A549 (cell line): ENCODE measurements at regions not wholly inside any gene's neighbourhood (a gene's known extent, or its start where the extent isn't known, plus 50 kb on each side); places are given as distances from the start of the nearest gene placed in this dataset.
A peak's percentile ranks its signal among the peaks of the same experiment; 100 is the strongest.

Source experiments
- ATAC-seq, 2 experiments: fragments of 200-7000 bp in 1 of 2; fragments of >200 bp in 1 of 2; cut with Nextera tagmentation in 1 of 2; cut with Tn5 transposase in 1 of 2; 3 replicates each; pipeline versions ENCODE4 v1.8.0 to v1.9.1; 2018 to 2020; ENCODE audit warnings: mild to moderate bottlenecking in 1 of 2, moderate library complexity in 1 of 2
- CTCF ChIA-PET: fragments of 300-600 bp; sonication (Branson Sonifier 250); formaldehyde crosslinking; extraction: SDS; loops from one replicate; lab custom pipeline; 2021; ENCODE audit warnings: antibody characterized with exemption, inconsistent platforms; lab: Yijun Ruan, JAX
- POLR2A ChIA-PET: fragments of 350-600 bp; formaldehyde crosslinking; extraction: SDS; loops from one replicate; lab custom pipeline; 2021; ENCODE audit warnings: antibody characterized with exemption, inconsistent platforms; lab: Yijun Ruan, JAX
- DNase-seq, 2 experiments: peaks; one replicate each; pipeline versions ENCODE4 v3.0.0 to v3.0.0-alpha.2; 2011 to 2016; ENCODE audit warnings: low read depth in 1 of 2, low spot score in 1 of 2
- FAIRE-seq: peaks from 2 replicates; lab custom pipeline; 2011; peaks lifted over from hg19 to GRCh38; lab: Jason Lieb, UNC
- H3K27ac ChIP-seq, 2 experiments: fragments of >200 bp; sonication (Bioruptor Twin); formaldehyde crosslinking; 3 replicates each; pipeline ENCODE4 v1.5.1; 2016 to 2017
- H3K4me1 ChIP-seq: fragments of >200 bp; sonication (Bioruptor Twin); formaldehyde crosslinking; 3 replicates; pipeline ENCODE4 v1.6.1; 2016
- H3K4me2 ChIP-seq: fragments of >200 bp; sonication (Bioruptor Twin); formaldehyde crosslinking; 3 replicates; pipeline ENCODE4 v1.6.1; 2016
- H3K4me3 ChIP-seq: fragments of >200 bp; sonication (Bioruptor Twin); formaldehyde crosslinking; 3 replicates; pipeline ENCODE4 v1.5.1; 2016
- H3K9me3 ChIP-seq: fragments of >200 bp; sonication (Bioruptor Twin); formaldehyde crosslinking; 3 replicates; pipeline ENCODE4 v1.6.1; 2016
- CEBPB ChIP-seq, 2 experiments: fragments of >200 bp in 1 of 2; sonication (Bioruptor Twin) in 1 of 2; formaldehyde crosslinking in 1 of 2; IDR thresholded peaks; 2 replicates each; pipeline ENCODE4 v1.6.1; 2012 to 2016
- CHD4 ChIP-seq: fragments of 200-600 bp; sonication (generic); IDR thresholded peaks from 2 replicates; pipeline ENCODE4 v1.6.1; 2016; ENCODE audit warnings: antibody characterized with exemption, mild to moderate bottlenecking, borderline replicate concordance
- FOSL2 ChIP-seq, 2 experiments: fragments of 450-650 bp in 1 of 2; fragments of >200 bp in 1 of 2; sonication (Bioruptor Twin) in 1 of 2; formaldehyde crosslinking; IDR thresholded peaks; 2 replicates each; pipeline versions ENCODE4 v1.5.0 to v1.6.1; 2016 to 2020; ENCODE audit warnings: mild to moderate bottlenecking in 1 of 2, moderate library complexity in 1 of 2
- HDAC2 ChIP-seq: fragments of 200-600 bp; sonication (generic); IDR thresholded peaks from 2 replicates; pipeline ENCODE4 v1.6.1; 2016
- HEYL ChIP-seq: fragments of 250-450 bp; sonication (Bioruptor Pico); IDR thresholded peaks from 2 replicates; pipeline ENCODE4 v1.8.0; 2021; ENCODE audit warnings: mild to moderate bottlenecking, moderate library complexity
- HOXA7 ChIP-seq: fragments of 250-450 bp; sonication (Bioruptor Pico); IDR thresholded peaks from 2 replicates; pipeline ENCODE4 v1.5.0; 2020; ENCODE audit warnings: mild to moderate bottlenecking, moderate library complexity
- JUNB ChIP-seq: fragments of >200 bp; sonication (Bioruptor Twin); formaldehyde crosslinking; IDR thresholded peaks from 2 replicates; pipeline ENCODE4 v1.6.1; 2016
- MYC ChIP-seq: IDR thresholded peaks from 2 replicates; pipeline ENCODE4 v1.6.1; 2012; ENCODE audit warnings: mild to moderate bottlenecking, inconsistent platforms, low read length, improper control_type of control experiment, borderline replicate concordance
- NFE2L2 ChIP-seq: fragments of 150-350 bp; conservative IDR thresholded peaks from 2 replicates; pipeline ENCODE4 v1.6.1; 2014; ENCODE audit warnings: low read length
- NR3C1 ChIP-seq: fragments of >200 bp; sonication (Bioruptor Twin); formaldehyde crosslinking; IDR thresholded peaks from 3 replicates; pipeline ENCODE4 v1.6.1; 2017
- POLR2A ChIP-seq: IDR thresholded peaks from 2 replicates; pipeline ENCODE4 v1.6.1; 2012; ENCODE audit warnings: mild to moderate bottlenecking, low read length
- TFCP2L1 ChIP-seq: fragments of 250-450 bp; sonication (Bioruptor Pico); IDR thresholded peaks from 2 replicates; pipeline ENCODE4 v1.5.0; 2021; ENCODE audit warnings: mild to moderate bottlenecking
- ZC3H11A ChIP-seq: fragments of 450-650 bp; IDR thresholded peaks from 2 replicates; pipeline ENCODE4 v1.6.1; 2014; ENCODE audit warnings: antibody characterized with exemption, mild to moderate bottlenecking
- ZFP36 ChIP-seq: fragments of 450-650 bp; IDR thresholded peaks from 2 replicates; pipeline ENCODE4 v1.6.1; 2014; ENCODE audit warnings: borderline replicate concordance; ENCODE audit not compliant: partially characterized antibody
- ZSCAN20 ChIP-seq: fragments of 250-450 bp; sonication (Bioruptor Pico); IDR thresholded peaks from 2 replicates; pipeline ENCODE4 v1.8.0; 2022; ENCODE audit warnings: mild to moderate bottlenecking, moderate library complexity
- WGBS: methylation state at CpG from one replicate; pipeline ENCODE4 v1.1.6; 2017; ENCODE audit errors: missing lambda C conversion rate; 5-methylcytosine and 5-hydroxymethylcytosine counted together
- TF ChIP-seq, protein P1 (sequence below): fragments of 200-600 bp; sonication (generic); IDR thresholded peaks from 2 replicates; pipeline ENCODE4 v1.6.1; 2016; ENCODE audit warnings: antibody characterized with exemption, mild to moderate bottlenecking, moderate library complexity
- TF ChIP-seq, protein P2 (sequence below): fragments of 250-450 bp; sonication (Bioruptor Pico); IDR thresholded peaks from 2 replicates; pipeline ENCODE4 v1.5.0; 2021; ENCODE audit warnings: mild to moderate bottlenecking, moderate library complexity, borderline replicate concordance
- TF ChIP-seq, protein P3 (sequence below): fragments of >200 bp; sonication (Bioruptor Twin); formaldehyde crosslinking; IDR thresholded peaks from 2 replicates; pipeline ENCODE4 v1.6.1; 2016

DNA sequence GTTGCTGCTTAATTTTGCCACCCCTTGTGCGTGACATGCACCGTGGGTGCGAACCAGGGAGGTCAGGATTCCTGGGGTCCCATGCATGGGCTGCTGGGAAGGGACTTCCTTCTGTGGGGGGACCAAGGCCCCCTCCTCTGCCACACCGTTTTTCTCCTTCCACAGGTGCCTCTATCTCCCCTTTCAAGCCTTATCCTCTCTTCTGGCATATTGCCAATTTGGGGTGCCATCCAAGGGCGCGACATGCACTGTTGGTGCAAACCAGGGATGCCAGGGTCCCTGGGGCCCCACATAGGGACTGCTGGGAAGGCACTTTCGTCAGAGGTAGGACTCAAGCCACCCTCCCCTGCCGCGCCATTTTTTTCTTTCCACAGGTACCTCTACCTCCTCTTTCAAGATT is 289.0 kb downstream of the ALG10 start (continued):
- TF ChIP-seq CEBPB (IDR thresholded peaks at IDR 0.05), result no peak
- TF ChIP-seq MYC, result no peak
- no peak for TF ChIP-seq NFE2L2

DNA sequence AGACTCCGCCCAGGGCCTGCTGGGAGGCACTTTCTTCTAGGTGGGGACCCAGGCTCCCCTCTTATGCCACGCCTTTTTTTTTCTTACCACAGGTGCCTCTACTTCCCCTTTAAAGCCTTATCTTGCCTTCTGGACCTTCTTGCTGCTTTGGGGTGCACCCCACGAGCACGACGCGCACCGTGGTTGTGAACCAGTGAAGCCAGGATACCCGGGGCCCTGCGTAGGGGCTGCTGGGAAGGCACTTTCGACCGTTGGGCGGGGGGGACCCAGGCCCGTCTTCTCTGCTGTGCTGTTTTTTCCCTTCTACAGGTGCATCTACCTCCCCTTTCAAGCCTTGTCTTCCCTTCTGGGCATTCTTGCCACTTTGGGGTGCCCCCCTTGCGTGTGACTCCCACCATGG is 305.4 kb downstream of the ALG10 start:
- H3K9me3 ChIP-seq, result no peaks in the 10 kb centered on the region
- POLR2A ChIA-PET, result no interaction called here
- no peak for ATAC-seq
- H3K4me3 ChIP-seq, result no peak overlapping the region
- TF ChIP-seq NR3C1 (no peak), HOXA7 (no peak), TFCP2L1 (CRISPR knock-in tag) (no peak), POLR2A (no peak), JUNB (no peak), ZSCAN20 (CRISPR knock-in tag) (no peak), NFE2L2 (no peak), ZC3H11A (no peak), HDAC2 (no peak), FOSL2 (IDR thresholded peaks at IDR 0.05) (no peak), FOSL2 (CRISPR knock-in tag; IDR thresholded peaks at IDR 0.05) (no peak), ZFP36 (no peak)
- TF ChIP-seq, protein P1, sequence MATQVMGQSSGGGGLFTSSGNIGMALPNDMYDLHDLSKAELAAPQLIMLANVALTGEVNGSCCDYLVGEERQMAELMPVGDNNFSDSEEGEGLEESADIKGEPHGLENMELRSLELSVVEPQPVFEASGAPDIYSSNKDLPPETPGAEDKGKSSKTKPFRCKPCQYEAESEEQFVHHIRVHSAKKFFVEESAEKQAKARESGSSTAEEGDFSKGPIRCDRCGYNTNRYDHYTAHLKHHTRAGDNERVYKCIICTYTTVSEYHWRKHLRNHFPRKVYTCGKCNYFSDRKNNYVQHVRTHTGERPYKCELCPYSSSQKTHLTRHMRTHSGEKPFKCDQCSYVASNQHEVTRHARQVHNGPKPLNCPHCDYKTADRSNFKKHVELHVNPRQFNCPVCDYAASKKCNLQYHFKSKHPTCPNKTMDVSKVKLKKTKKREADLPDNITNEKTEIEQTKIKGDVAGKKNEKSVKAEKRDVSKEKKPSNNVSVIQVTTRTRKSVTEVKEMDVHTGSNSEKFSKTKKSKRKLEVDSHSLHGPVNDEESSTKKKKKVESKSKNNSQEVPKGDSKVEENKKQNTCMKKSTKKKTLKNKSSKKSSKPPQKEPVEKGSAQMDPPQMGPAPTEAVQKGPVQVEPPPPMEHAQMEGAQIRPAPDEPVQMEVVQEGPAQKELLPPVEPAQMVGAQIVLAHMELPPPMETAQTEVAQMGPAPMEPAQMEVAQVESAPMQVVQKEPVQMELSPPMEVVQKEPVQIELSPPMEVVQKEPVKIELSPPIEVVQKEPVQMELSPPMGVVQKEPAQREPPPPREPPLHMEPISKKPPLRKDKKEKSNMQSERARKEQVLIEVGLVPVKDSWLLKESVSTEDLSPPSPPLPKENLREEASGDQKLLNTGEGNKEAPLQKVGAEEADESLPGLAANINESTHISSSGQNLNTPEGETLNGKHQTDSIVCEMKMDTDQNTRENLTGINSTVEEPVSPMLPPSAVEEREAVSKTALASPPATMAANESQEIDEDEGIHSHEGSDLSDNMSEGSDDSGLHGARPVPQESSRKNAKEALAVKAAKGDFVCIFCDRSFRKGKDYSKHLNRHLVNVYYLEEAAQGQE, result no peak
- TF ChIP-seq, protein P2, sequence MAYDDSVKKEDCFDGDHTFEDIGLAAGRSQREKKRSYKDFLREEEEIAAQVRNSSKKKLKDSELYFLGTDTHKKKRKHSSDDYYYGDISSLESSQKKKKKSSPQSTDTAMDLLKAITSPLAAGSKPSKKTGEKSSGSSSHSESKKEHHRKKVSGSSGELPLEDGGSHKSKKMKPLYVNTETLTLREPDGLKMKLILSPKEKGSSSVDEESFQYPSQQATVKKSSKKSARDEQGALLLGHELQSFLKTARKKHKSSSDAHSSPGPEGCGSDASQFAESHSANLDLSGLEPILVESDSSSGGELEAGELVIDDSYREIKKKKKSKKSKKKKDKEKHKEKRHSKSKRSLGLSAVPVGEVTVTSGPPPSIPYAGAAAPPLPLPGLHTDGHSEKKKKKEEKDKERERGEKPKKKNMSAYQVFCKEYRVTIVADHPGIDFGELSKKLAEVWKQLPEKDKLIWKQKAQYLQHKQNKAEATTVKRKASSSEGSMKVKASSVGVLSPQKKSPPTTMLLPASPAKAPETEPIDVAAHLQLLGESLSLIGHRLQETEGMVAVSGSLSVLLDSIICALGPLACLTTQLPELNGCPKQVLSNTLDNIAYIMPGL (CRISPR knock-in tag), result no peak
- TF ChIP-seq, protein P3, sequence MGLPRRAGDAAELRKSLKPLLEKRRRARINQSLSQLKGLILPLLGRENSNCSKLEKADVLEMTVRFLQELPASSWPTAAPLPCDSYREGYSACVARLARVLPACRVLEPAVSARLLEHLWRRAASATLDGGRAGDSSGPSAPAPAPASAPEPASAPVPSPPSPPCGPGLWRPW, result no peak
- CTCF ChIA-PET, result no interaction called here
- no peak for FAIRE-seq
- H3K27ac ChIP-seq, result no peak overlapping the region
- no peaks in the 10 kb centered on the region for H3K4me1 ChIP-seq
- DNase-seq, result no peak
- H3K4me2 ChIP-seq, result no peak overlapping the region
- 34% methylated on average over 14 of the region's 14 CpGs for WGBS

GRCh38 chr12:34333337-34333736 is 311.0 kb downstream of the ALG10 start:
- Histone ChIP-seq H3K4me2 (0 out of 3 replicates have a peak overlapping the region, but pooled peaks have one; percentile 4), H3K4me3 (no peak overlapping the region)
- POLR2A ChIA-PET, result no interaction called here
- 39% methylated on average over 24 of the region's 24 CpGs for WGBS
- FAIRE-seq, result no peak
- TF ChIP-seq CEBPB (IDR thresholded peaks at IDR 0.05), result no peak
- no peak for TF ChIP-seq ZFP36
- no peak for TF ChIP-seq POLR2A
- TF ChIP-seq HEYL (CRISPR knock-in tag), result no peak
- no peak for TF ChIP-seq NR3C1
- TF ChIP-seq CHD4, result no peak
- TF ChIP-seq, all 56 proteins: peak for 0
- ATAC-seq, result peak in 1 of 2 experiments; percentile 11; a peak in 2 of 6 replicates
- Histone ChIP-seq H3K9me3 (no peaks in the 10 kb centered on the region), H3K4me1 (peaks cover 17% of the 10 kb centered on the region; the same call in 2 of the 3 replicates), H3K27ac (no peak overlapping the region)
- no peak for DNase-seq
- CTCF ChIA-PET, result no interaction called here
